A549 (cell line): ENCODE measurements at regions not wholly inside any gene's neighbourhood (a gene's known extent, or its start where the extent isn't known, plus 50 kb on each side); places are given as distances from the start of the nearest gene placed in this dataset.

Experiments used
- CEBPB ChIP-seq, 2 experiments: fragments of >200 bp in 1 of 2; sonication (Bioruptor Twin) in 1 of 2; formaldehyde crosslinking in 1 of 2; IDR thresholded peaks; 2 replicates each; pipeline ENCODE4 v1.6.1; 2012 to 2016
- MAX ChIP-seq: IDR thresholded peaks from 2 replicates; pipeline ENCODE4 v1.6.1; 2012
- TF ChIP-seq, protein P1 (sequence below): fragments of >200 bp; sonication (Bioruptor Twin); formaldehyde crosslinking; IDR thresholded peaks from 3 replicates; pipeline ENCODE4 v1.5.1; 2016
- TF ChIP-seq, protein P2 (sequence below): IDR thresholded peaks from 2 replicates; pipeline ENCODE4 v1.6.1; 2012; ENCODE audit warnings: low read depth, borderline replicate concordance

DNA sequence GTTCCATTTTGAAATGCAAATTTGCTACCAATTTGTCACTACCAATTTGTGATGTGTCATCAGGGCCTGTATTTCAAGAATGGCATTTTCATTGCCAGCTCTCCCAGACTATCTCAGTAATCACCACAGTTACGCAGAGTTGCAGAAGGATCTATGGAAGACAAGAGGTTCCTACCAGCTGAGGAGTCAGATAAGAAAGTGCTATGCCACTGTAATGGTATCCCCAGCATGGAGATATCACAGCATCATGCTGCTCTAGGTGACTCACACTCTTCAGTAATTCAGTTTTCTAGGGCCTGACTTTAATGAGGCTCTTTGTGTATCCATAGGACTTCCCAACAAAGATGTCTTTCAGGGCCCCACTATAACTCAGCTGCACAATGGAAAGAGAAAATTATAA lies 490.3 kb downstream of the ARHGEF28 start:
- TF ChIP-seq, protein P1, sequence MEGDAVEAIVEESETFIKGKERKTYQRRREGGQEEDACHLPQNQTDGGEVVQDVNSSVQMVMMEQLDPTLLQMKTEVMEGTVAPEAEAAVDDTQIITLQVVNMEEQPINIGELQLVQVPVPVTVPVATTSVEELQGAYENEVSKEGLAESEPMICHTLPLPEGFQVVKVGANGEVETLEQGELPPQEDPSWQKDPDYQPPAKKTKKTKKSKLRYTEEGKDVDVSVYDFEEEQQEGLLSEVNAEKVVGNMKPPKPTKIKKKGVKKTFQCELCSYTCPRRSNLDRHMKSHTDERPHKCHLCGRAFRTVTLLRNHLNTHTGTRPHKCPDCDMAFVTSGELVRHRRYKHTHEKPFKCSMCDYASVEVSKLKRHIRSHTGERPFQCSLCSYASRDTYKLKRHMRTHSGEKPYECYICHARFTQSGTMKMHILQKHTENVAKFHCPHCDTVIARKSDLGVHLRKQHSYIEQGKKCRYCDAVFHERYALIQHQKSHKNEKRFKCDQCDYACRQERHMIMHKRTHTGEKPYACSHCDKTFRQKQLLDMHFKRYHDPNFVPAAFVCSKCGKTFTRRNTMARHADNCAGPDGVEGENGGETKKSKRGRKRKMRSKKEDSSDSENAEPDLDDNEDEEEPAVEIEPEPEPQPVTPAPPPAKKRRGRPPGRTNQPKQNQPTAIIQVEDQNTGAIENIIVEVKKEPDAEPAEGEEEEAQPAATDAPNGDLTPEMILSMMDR: no peak
- TF ChIP-seq MAX (no peak), CEBPB (IDR thresholded peaks at IDR 0.05) (no peak)
- TF ChIP-seq, protein P2, sequence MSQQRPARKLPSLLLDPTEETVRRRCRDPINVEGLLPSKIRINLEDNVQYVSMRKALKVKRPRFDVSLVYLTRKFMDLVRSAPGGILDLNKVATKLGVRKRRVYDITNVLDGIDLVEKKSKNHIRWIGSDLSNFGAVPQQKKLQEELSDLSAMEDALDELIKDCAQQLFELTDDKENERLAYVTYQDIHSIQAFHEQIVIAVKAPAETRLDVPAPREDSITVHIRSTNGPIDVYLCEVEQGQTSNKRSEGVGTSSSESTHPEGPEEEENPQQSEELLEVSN: no peak
